NCI-H1930 (cell line): ENCODE measurements at regions not wholly inside any gene's neighbourhood (a gene's known extent, or its start where the extent isn't known, plus 50 kb on each side); places are given as distances from the start of the nearest gene placed in this dataset.

ENCODE experiments used
- DNase-seq, 2 experiments: peaks; one replicate each; lab custom pipeline; 2025; lab: John Stamatoyannopoulos, UW

DNA sequence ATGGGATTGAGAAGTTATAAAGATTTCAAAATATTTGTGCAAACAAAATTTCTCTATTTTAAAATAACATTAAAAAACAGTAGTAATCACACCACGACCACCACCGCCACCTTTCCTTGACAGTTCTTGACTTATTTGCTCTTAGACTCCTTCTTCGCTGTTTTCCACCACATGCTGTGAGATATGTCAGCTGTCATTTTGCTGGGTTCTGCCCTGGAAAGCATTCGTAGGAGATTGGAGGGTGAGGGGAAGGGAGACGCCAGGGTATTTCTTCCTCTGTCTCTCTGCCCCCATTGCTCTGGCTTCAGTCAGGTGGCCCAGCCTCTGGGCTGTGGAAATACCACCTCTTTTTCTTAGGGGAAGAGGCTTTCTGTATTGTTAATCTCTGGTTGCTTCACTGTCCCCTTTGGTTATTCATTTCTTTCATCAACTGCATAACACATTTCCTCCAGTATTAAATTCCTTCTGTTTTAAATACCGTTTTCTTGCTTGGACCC lies 186.2 kb downstream of the NEDD1 start:
- DNase-seq: no peak

DNA sequence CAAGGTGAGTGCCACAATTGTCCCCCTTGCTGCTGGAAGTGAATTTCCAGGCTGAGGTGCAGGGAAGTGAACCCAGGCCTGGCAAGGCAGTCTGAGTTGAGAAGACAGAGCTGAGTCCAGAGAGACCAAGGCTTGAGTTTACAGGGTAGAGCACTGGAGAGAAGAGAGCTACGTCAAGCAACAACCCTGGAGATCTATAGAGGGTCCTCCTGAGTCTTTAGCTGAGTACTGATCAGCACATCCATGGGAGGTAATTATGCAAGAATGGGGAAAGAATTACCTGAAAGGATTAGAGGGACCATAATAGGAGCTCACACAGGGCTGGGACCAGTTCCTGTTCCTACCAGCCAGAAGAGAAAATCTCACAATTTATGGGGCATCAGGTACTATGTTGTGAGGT lies 190.7 kb downstream of the NEDD1 start:
- no peak for DNase-seq

DNA sequence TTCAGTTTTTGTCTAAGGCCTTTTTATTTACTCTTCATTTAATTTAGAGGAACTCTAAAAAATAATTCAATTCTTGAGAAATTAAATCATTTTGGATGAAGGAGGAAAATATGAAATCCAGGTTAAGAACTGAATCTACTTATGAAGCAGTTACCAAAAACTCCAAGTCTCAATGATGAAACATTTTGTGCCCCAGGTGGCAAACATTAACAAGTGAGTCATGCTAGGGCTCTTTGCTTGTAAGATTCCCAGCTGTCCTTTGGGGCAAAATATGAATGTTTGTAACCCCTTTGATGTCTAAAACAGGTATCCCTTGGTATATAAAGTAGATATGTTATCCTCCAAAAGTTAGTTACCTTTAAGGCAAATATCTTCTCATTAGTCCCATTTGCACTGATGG lies 202.4 kb downstream of the NEDD1 start:
- DNase-seq: no peak

DNA sequence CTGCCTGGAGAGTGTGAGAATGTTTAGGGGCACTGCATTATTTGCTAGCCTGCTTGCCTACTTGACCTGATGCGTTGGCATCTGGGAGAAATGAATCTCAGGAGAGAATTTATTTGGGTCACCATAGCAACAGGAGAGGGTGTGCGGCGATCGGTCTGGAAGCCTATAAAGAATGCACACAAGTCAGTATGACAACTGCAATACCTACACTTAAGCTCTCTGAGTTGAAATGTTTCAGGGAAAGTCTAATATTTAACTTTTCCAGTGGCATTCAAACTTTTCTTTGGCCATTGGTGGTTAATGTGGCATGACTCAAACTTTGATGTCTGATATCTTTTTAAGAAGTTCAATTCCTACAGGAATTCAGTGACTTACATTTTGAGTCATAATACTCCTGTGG lies 205.1 kb downstream of the NEDD1 start:
- DNase-seq: no peak

DNA sequence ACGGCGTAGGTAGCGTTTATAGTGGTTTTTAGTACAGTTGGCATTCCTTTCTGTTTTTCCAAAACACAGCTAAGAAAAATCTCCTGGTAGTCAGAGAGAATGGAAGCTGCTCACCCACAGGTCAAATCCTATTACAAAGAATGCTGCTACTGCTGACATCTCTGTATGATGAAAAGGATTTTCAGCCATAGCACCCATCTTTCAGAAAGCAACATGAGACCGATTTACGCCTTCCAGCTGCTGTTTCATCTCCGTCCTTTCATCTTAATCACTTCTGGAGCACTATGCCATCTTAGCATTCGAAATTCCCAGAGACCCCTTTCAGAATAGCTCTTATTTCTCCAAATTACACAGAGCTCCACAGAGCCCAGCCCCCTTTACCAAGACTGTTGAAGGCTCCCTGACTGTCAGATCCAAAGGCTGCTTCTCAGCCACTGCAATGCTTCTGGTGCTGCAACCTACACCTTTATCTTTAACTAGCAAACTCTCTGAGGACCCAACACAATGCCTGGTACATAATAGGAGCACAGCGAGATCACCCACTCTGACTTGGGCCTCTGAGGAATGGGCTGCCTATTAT lies 211.8 kb downstream of the NEDD1 start:
- no peak for DNase-seq

DNA sequence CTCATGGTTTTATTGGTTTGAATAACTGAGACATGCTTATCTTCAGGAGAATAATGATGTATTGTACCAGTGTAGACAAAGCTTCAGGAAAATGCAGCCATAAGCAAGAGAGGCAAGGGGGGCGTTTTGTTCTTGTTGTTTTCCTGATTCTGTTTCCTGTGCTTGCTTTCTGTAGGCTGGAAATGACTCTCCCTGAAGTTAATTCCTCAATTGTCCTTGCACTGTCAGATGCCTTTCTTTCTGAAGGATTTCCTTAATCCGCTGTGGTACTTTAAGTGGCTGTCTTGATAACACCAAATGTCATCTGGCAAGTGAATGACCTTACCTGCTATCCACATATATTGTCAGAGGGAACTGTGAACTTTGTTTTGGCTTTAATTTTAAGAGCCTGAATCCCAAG lies 220.0 kb downstream of the NEDD1 start:
- DNase-seq: no peak

DNA sequence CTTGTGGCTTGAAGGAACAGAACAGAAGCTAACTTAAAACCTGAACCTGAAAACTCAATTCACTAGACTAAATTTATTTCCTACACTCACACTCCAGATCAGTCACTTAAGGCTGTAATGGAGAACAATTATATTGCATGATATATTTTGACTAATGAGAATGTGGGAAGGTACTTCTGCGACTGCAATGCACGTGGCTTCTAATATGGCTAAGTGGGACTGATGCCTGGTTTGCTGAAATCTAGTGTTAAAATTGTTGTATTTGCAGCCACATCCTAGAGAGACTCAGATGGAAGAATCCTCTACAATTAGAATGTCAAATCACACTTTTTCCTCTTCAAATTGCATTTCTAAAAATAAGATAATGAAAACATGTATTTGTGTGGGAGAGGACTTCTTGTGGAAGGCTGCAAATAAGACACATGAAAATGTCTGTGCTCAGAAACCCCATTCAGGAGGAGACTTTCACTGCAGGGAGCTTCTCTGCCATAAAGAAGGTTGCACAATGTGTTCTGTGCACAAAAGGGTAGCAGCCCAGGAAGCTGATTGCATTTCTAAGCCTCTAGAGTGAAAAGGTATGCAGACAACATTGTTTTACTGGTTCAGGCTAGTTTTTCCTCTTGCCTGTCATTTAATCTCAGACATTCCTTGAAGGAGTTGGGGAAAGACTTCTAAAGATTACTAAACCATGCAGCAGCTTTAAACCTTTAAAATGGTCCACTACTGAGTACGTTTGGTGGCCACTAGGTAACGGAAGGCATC lies 224.3 kb downstream of the NEDD1 start:
- DNase-seq: no peak

DNA sequence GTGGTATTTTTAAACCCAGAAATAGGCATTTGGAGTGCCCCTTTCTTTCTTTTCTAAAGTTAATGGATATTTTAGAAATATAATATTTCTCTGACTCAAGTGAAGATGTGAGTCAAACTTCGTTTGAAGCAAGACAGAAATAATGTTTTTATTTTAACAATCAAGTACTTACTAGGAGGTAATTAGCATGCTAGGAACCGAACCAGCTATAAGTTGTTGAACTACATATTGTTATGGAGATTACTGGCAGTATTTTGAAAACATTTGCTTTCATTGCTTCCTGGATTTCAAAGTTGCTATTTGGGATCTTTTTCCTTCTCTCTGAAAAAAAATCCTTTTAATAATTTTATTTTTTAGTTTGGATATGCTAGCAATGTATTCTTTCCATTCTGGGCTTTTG lies 225.2 kb downstream of the NEDD1 start:
- no peak for DNase-seq

DNA sequence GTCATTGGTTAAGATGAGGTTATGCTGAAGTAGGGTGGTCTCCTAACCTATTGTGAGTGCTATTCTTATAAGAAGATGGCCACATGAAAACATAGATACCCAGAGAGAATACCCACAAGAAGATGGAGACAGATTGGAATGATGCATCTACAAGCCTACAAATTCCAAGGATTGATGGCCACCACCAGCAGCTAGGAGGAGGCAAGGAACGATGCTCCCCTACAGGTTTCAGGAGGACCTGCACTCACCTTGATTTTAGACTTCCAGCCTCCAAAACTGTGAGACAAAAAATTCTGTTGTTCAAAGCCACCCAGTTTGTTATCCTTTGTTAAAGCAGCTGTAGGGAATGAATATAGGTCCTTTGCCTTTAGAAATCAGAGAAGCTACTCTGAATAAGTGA lies 227.4 kb downstream of the NEDD1 start:
- no peak for DNase-seq

DNA sequence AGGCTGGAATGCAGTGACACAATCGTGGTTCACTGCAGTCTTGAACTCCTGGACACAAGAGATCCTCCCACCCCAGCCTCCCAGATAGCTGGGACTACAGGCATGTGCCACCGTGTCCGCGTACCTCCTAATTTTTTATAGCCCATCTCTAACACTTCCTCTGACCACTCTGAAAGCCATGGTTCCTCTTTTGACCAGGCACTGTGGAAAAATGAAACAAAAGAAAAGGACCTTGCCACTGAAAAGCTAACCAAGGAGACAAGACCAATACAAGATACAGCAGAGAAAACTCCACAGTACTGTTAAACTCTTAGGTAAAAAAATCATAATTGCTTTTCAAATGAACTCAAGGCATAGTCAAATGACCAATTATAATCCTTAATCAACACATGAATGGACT lies 233.3 kb downstream of the NEDD1 start:
- no peak for DNase-seq

DNA sequence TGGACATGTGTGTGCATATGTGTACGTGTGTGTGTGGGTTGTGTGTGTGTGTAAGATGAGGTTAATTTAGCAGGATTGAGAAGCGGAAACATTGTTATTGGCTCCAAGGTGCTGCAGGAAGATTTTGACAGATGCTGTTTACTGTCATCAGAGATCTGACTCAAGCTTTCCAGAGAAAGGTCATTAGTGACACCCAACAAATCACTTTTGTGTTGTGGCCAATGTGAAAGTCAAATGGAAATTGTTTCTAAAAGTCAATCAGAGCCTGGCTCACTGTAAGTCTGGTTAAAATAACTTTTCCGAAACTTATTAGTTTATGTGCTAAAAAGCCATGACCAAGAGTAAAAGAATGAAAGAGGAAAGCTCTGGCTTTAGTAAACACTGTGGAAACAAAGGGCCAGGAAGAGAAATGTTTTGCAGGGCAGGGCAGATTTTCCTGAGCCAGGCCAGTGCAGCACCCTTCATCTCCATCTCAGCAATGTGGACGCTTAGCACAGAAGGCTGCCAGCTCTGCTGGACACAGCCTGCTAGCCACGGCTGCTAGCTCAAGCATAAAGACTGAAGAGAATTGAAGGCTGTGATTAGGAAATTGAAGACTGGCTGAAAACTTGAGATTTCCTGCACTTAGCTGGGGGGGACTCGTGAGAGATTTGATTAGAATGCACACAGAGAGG lies 235.8 kb downstream of the NEDD1 start:
- DNase-seq: no peak

DNA sequence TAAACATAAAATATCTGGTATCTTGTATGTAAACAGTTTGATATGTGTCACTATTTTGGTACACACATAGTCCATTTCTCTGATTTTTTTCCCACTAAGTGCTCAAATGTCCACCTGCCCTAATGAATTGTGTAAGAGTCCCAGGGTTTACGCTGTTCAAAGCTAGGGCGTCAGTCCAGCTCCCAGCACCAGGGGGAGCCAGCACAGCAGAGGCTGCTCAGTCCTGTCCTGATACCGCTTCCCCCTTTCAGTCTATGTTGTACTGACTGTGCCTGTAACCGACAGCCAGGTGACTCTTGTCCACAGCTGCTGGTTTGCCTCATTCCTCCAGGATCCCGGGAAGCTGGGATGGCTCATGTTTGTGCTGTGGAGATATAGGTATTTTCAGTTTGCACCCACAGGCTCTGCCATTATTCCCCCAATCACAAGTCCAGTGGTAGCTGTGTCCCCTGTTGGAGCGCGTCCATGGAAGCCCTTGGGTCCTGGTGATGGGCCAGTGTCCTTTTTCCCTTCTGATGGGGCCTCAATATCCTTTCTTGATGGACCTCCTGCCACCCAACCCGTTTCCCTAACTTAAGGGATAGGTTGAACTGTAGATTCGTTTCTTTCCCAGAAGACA lies 242.0 kb downstream of the NEDD1 start:
- DNase-seq: no peak

DNA sequence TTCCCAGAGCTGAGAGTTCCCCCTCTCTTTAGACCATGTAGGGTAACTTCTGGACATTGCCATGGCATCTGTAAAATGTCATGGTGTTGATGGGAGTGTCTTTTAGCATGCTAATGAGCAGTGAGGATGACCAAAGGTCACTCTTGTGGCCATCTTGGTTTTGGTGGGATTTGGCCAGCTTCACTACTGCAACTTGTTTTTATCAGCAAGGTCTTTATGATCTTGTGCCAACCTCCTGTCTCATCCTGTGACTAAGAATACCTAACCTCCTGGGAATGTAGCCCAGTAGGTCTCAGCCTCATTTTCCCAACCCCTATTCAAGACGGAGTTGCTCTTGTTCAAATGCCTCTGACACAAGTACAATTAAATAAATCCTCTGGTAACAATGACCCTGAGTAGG lies 244.4 kb downstream of the NEDD1 start:
- no peak for DNase-seq

DNA sequence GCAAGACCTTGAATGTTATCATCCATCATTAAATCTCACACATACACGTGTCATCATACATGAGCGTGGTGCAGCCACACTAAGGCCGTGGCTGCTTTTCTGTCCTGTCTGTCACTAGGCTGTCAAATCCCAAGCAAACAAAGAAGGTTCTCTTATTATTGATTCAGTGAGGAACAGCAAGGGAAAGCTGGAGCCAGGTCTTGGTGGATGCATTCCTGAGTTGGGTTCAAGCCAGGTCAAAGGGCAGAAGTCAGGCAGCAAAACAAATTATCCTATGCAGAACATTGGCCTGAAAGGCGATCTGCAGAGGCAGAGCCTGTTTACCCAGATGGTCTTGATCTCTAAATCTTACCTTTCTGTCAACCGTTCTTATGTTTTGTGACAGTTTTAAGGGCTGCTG lies 252.3 kb downstream of the NEDD1 start:
- DNase-seq: no peak

DNA sequence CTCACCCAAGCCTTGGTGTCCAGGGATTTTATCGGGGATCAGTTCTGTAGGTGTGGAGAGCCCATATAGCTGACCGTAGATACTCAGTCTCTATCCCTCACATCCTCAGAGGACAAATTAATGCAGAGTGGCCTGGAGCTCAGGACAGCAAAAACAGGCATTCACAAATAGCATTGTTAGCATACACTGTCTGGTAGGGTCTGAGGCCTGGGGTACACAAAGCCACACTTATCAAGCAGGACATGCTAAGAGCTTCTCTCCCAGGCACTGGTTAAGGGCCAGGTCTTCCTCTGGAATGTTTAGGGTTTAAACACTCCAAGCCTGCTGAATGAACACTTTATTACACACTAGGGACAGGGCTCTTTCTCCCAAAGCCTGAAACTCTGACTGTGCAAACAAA lies 253.2 kb downstream of the NEDD1 start:
- DNase-seq: no peak

DNA sequence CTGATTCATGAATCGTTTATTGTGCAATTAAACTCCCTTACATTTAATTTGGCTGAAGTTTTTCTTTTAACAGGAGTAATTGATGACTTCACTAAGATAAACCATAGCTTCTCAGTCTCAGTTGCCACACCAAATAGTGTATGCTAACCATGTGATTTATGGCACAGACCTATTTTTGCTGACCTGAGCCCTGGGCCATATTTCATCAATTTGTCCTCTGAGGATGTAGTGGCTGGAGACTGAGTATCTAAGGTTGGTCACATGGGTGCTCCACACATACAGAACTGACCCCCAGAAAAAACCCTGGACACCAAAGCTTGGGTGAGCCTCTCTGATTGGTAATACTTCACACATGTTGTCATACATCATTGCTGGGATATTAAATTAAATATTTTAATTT lies 255.1 kb downstream of the NEDD1 start:
- no peak for DNase-seq

DNA sequence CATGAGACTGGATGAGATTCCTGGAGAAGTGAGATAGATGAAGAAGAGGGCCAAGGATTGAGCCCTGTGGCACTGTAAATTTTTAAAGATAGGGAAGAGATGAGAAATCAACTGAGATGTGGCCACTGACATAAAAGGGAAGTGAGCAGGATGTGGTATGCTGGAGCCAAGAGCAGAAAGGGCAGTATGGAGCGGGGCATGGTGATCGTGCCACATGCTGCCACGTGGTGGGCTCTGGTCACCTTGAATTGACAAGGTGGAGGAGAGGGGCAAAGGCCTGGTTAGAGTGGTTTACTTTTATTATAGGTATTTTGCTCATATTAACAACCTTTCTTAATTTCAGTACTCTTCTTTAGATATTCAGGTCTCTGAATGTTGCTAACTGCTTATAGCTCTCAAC lies 257.9 kb downstream of the NEDD1 start:
- no peak for DNase-seq

DNA sequence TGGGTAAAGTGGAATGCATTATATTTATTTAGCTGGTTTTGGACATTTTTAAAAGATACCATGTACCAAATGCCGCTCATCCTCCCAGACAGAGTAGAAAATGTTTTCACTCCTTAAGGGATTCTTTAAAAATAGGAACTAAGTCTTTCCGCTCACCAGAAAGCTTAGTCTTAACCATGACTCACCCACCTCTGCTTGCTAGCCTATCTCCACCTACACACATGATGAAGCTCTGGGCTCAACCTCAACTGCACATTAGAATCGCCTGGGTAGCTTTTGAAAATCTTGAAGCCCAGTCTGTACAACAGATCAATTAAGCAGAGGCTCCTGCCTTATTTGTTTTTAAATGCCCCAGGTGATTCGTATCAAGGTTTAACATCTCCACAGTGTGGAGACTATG lies 260.5 kb downstream of the NEDD1 start:
- DNase-seq: no peak

DNA sequence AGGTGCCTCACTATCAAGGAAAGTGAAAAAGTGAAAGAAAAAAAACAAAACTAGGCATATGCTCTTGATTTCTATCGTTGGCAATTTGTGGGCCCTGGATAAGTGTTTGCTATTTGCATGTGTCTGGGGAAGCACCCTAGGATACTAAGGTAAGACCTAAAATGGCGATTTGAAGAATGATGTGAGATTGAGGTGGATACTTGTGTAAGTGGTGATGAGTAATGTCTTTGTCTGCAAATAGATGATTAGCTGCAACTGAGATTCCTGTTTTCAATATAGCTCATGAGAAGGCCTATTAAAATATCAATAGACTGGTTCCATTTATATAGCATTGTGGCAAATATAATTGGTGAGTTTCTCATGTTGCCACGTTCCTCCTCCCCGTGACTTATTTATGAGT lies 261.7 kb downstream of the NEDD1 start:
- peak; percentile 15 to 47 for DNase-seq

DNA sequence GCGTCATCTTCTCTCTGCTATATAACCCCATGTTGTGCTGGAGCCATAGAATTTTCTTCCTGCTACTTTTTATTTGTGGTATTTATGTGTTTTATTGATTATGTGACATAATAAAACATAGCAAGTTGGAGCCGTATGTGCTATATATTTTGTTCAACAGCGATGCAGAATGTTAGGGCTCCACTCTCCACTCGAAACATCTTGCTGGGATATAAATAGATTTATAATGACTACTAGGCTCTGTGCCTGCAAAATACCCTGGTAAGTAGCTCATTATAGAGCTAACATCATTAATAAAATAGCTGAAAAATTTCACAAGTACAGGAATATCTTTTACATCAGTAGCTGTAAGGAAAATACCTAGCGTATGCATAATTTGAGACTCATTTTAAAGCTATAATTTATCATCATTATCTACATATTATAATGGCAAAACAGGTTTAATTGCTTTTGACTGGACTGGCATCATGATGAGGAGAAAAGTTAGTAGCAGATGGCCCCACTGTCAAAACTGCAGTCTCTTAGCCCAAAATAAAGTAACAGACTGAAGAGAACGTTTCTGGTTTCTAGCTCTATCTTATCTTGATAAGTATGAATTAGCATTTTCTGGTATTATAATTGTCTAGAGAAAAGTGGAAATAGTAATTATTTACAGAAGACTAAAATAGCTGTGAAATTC lies 263.0 kb downstream of the NEDD1 start:
- DNase-seq: no peak

DNA sequence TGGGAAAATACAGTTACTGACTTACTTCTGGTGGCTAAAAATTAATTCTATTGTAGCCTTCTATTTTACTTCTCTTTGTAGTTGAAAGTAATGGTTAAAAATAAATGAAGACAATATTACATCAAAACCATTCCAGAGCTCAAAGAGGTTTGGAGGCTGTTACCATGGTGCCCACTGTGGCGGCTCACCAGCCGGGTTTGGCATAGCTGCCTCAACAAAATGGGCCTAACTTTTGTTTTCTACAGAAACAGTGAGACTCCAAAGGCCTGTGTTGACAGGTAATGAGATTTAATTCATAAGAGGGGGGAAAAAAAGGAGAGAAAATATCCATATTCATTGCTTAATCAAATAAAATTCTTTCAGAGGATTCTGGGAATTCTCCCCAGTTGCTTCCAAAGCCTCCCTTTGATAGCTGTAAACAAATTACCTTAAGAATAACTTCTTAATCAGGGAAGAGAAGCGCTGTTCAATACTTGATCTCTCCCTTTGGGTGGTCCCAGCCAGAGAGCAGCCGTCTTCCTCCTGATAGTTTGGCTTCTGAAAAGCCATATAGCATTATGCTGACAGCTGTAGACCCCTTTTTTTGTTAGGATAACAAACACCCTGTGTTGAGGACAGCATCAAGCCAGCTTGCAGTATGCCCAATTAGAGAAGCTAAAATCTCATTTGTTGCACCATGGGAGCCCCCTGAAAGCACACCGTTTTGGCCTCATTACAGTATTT lies 266.8 kb downstream of the NEDD1 start:
- DNase-seq: no peak

DNA sequence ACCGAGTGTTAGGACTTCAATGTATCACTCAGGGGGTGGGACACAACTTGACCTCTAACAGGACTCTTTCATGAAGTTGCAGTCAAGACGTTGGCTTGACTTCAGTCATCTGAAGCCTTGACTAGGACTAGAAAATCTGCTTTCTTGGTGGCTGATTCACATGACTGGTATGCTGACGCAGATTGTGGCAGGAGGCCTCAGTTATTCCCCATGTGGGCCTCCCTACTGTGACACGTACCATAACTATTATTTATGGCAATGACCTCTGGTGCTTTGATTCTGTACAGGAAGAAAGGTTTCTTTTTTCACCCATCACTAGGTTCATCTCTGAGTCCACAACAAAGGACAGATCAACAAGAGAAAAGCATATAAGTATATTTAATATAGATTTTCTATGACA lies 270.4 kb downstream of the NEDD1 start:
- no peak for DNase-seq
